Stimulated activated effector memory CD8-positive, alpha-beta T cell treated with anti-CD3 and anti-CD28 coated beads, Interleukin-12 subunit alpha, Interleukin-12 subunit beta, amount 100 ng/mL, for 72 hours (primary cell): ENCODE measurements at regions not wholly inside any gene's neighbourhood (a gene's known extent, or its start where the extent isn't known, plus 50 kb on each side); places are given as distances from the start of the nearest gene placed in this dataset.

Experiments used
- ATAC-seq: fragments of 150-1000 bp; cut with Tn5 transposase; 2 replicates; pipeline ENCODE4 v1.10.0; 2021
- DNase-seq, 2 donors: peaks; one replicate each; pipeline ENCODE4 v3.0.0; 2021 to 2022; ENCODE audit warnings: low spot score in 2 of 2
- H3K27ac Mint-ChIP-seq: one replicate; pipeline ENCODE4 v1.8.0; 2022; ENCODE audit warnings: mild to moderate bottlenecking, mixed read lengths
- H3K36me3 Mint-ChIP-seq: one replicate; pipeline ENCODE4 v1.8.0; 2022; ENCODE audit warnings: mild to moderate bottlenecking, mixed read lengths
- H3K4me1 Mint-ChIP-seq: one replicate; pipeline ENCODE4 v1.8.0; 2022; ENCODE audit warnings: mixed read lengths
- H3K4me3 Mint-ChIP-seq: one replicate; pipeline ENCODE4 v1.8.0; 2022; ENCODE audit warnings: mild to moderate bottlenecking, mixed read lengths
- H3K9me3 Mint-ChIP-seq: one replicate; pipeline ENCODE4 v1.8.0; 2022; ENCODE audit warnings: mixed read lengths

- no peaks in the 10 kb centered on the region for H3K4me1 Mint-ChIP-seq
- DNase-seq = no peak
- H3K9me3 Mint-ChIP-seq = no peaks in the 10 kb centered on the region
- H3K27ac Mint-ChIP-seq = no peak overlapping the region
- no peak for ATAC-seq
- H3K36me3 Mint-ChIP-seq = no peaks in the 10 kb centered on the region
- no peak overlapping the region for H3K4me3 Mint-ChIP-seq
These were observed 370.9 kb downstream of the PLK2 start for GRCh38 chr5:58088941-58089340.

GRCh38 chr5:58087905-58088304, 372.0 kb downstream of the PLK2 start:
- ATAC-seq (no peak), DNase-seq (no peak)
- Mint-ChIP-seq H3K36me3 (no peaks in the 10 kb centered on the region), H3K4me1 (no peaks in the 10 kb centered on the region), H3K4me3 (no peak overlapping the region), H3K9me3 (no peaks in the 10 kb centered on the region), H3K27ac (no peak overlapping the region)

- H3K4me1 Mint-ChIP-seq = no peaks in the 10 kb centered on the region
- no peak for ATAC-seq
- H3K9me3 Mint-ChIP-seq = peaks cover 3% of the 10 kb centered on the region
- H3K4me3 Mint-ChIP-seq = no peak overlapping the region
- no peak overlapping the region for H3K27ac Mint-ChIP-seq
- DNase-seq = no peak
- no peaks in the 10 kb centered on the region for H3K36me3 Mint-ChIP-seq
These were observed 372.8 kb downstream of the PLK2 start for GRCh38 chr5:58087123-58087522.

- peaks cover 3% of the 10 kb centered on the region for H3K9me3 Mint-ChIP-seq
- no peak overlapping the region for H3K27ac Mint-ChIP-seq
- H3K4me3 Mint-ChIP-seq = no peak overlapping the region
- no peak for DNase-seq
- H3K4me1 Mint-ChIP-seq = no peaks in the 10 kb centered on the region
- H3K36me3 Mint-ChIP-seq = no peaks in the 10 kb centered on the region
- ATAC-seq = no peak
These were observed 374.1 kb downstream of the PLK2 start for GRCh38 chr5:58085800-58086199.

GRCh38 chr5:58081435-58081834, 378.5 kb downstream of the PLK2 start:
- Mint-ChIP-seq H3K4me3 (no peak overlapping the region), H3K36me3 (no peaks in the 10 kb centered on the region)
- ATAC-seq = no peak

GRCh38 chr5:58080573-58080972, 379.3 kb downstream of the PLK2 start:
- DNase-seq = no peak
- H3K27ac Mint-ChIP-seq = no peak overlapping the region
- H3K9me3 Mint-ChIP-seq = peaks cover 6% of the 10 kb centered on the region
- no peaks in the 10 kb centered on the region for H3K4me1 Mint-ChIP-seq
- ATAC-seq = no peak
- H3K36me3 Mint-ChIP-seq = no peaks in the 10 kb centered on the region
- no peak overlapping the region for H3K4me3 Mint-ChIP-seq

More at GRCh38 chr5:58081435-58081834, 378.5 kb downstream of the PLK2 start:
- DNase-seq = no peak
- H3K4me1 Mint-ChIP-seq = no peaks in the 10 kb centered on the region
- H3K9me3 Mint-ChIP-seq = peaks cover 6% of the 10 kb centered on the region
- no peak overlapping the region for H3K27ac Mint-ChIP-seq

- no peak for ATAC-seq
- Mint-ChIP-seq H3K36me3 (no peaks in the 10 kb centered on the region), H3K4me3 (no peak overlapping the region), H3K27ac (no peak overlapping the region), H3K9me3 (peaks cover 6% of the 10 kb centered on the region), H3K4me1 (no peaks in the 10 kb centered on the region)
- no peak for DNase-seq
These were observed 381.9 kb downstream of the PLK2 start for GRCh38 chr5:58077966-58078365.

- DNase-seq = no peak
- H3K36me3 Mint-ChIP-seq = no peaks in the 10 kb centered on the region
- no peaks in the 10 kb centered on the region for H3K4me1 Mint-ChIP-seq
- no peak overlapping the region for H3K4me3 Mint-ChIP-seq
- H3K9me3 Mint-ChIP-seq = peaks cover 6% of the 10 kb centered on the region
- H3K27ac Mint-ChIP-seq = no peak overlapping the region
- ATAC-seq = no peak
These were observed 382.5 kb downstream of the PLK2 start for GRCh38 chr5:58077416-58077815.

- ATAC-seq = no peak
These were observed 383.2 kb downstream of the PLK2 start for GRCh38 chr5:58076483-58077257.

GRCh38 chr5:58075907-58076306, 384.0 kb downstream of the PLK2 start:
- ATAC-seq (no peak), DNase-seq (no peak)
- H3K36me3 Mint-ChIP-seq = no peaks in the 10 kb centered on the region

More at GRCh38 chr5:58076483-58077257, 383.2 kb downstream of the PLK2 start:
- no peak overlapping the region for H3K4me3 Mint-ChIP-seq
- peaks cover 3% of the 10 kb centered on the region for H3K9me3 Mint-ChIP-seq
- H3K27ac Mint-ChIP-seq = no peak overlapping the region
- no peaks in the 10 kb centered on the region for H3K36me3 Mint-ChIP-seq
- no peak for DNase-seq
- H3K4me1 Mint-ChIP-seq = no peaks in the 10 kb centered on the region

GRCh38 chr5:58074717-58075116, 385.2 kb downstream of the PLK2 start:
- Mint-ChIP-seq H3K27ac (no peak overlapping the region), H3K9me3 (peaks cover 3% of the 10 kb centered on the region), H3K4me3 (no peak overlapping the region), H3K36me3 (no peaks in the 10 kb centered on the region), H3K4me1 (no peaks in the 10 kb centered on the region)
- no peak for DNase-seq
- no peak for ATAC-seq

More at GRCh38 chr5:58075907-58076306, 384.0 kb downstream of the PLK2 start:
- H3K9me3 Mint-ChIP-seq = peaks cover 3% of the 10 kb centered on the region
- H3K27ac Mint-ChIP-seq = no peak overlapping the region
- no peaks in the 10 kb centered on the region for H3K4me1 Mint-ChIP-seq
- H3K4me3 Mint-ChIP-seq = no peak overlapping the region

GRCh38 chr5:58074222-58074621, 385.7 kb downstream of the PLK2 start:
- no peaks in the 10 kb centered on the region for H3K4me1 Mint-ChIP-seq
- H3K9me3 Mint-ChIP-seq = peaks cover 3% of the 10 kb centered on the region
- no peak overlapping the region for H3K4me3 Mint-ChIP-seq
- H3K27ac Mint-ChIP-seq = no peak overlapping the region
- H3K36me3 Mint-ChIP-seq = no peaks in the 10 kb centered on the region
- ATAC-seq = no peak
- no peak for DNase-seq

- ATAC-seq = no peak
- no peak overlapping the region for H3K27ac Mint-ChIP-seq
- DNase-seq = no peak
These were observed 386.6 kb downstream of the PLK2 start for GRCh38 chr5:58073243-58073642.

GRCh38 chr5:58072300-58072965, 387.5 kb downstream of the PLK2 start:
- ATAC-seq = no peak

More at GRCh38 chr5:58073243-58073642, 386.6 kb downstream of the PLK2 start:
- H3K4me3 Mint-ChIP-seq = no peak overlapping the region
- peaks cover 3% of the 10 kb centered on the region for H3K9me3 Mint-ChIP-seq
- no peaks in the 10 kb centered on the region for H3K36me3 Mint-ChIP-seq
- no peaks in the 10 kb centered on the region for H3K4me1 Mint-ChIP-seq

GRCh38 chr5:58071566-58071965, 388.3 kb downstream of the PLK2 start:
- no peak overlapping the region for H3K4me3 Mint-ChIP-seq
- H3K36me3 Mint-ChIP-seq = no peaks in the 10 kb centered on the region
- ATAC-seq = no peak

More at GRCh38 chr5:58072300-58072965, 387.5 kb downstream of the PLK2 start:
- no peaks in the 10 kb centered on the region for H3K4me1 Mint-ChIP-seq
- peaks cover 3% of the 10 kb centered on the region for H3K9me3 Mint-ChIP-seq
- H3K4me3 Mint-ChIP-seq = no peak overlapping the region
- H3K36me3 Mint-ChIP-seq = no peaks in the 10 kb centered on the region
- no peak for DNase-seq
- H3K27ac Mint-ChIP-seq = no peak overlapping the region

GRCh38 chr5:58069846-58070245, 390.0 kb downstream of the PLK2 start:
- H3K9me3 Mint-ChIP-seq = no peaks in the 10 kb centered on the region
- no peak for ATAC-seq
- H3K27ac Mint-ChIP-seq = no peak overlapping the region
- H3K4me3 Mint-ChIP-seq = no peak overlapping the region
- no peaks in the 10 kb centered on the region for H3K36me3 Mint-ChIP-seq
- H3K4me1 Mint-ChIP-seq = no peaks in the 10 kb centered on the region
- DNase-seq = no peak

More at GRCh38 chr5:58071566-58071965, 388.3 kb downstream of the PLK2 start:
- H3K9me3 Mint-ChIP-seq = peaks cover under 1% of the 10 kb centered on the region
- DNase-seq = no peak
- no peak overlapping the region for H3K27ac Mint-ChIP-seq
- H3K4me1 Mint-ChIP-seq = no peaks in the 10 kb centered on the region
